HG03135 (cell line): ENCODE measurements at regions not wholly inside any gene's neighbourhood (a gene's known extent, or its start where the extent isn't known, plus 50 kb on each side); places are given as distances from the start of the nearest gene placed in this dataset.

Source experiments
- ATAC-seq: cut with Tn5 transposase; IDR thresholded peaks from one replicate; pipeline ENCODE4 v1.9.1; 2021; ENCODE audit warnings: mild to moderate bottlenecking, moderate library complexity; ENCODE audit not compliant: unreplicated experiment

GRCh38 chr12:18207266-18207665, 54.1 kb upstream of the PIK3C2G start:
- ATAC-seq = no peak

GRCh38 chr12:18206198-18206597, 55.1 kb upstream of the PIK3C2G start:
- no peak for ATAC-seq

GRCh38 chr12:18204053-18204452, 57.3 kb upstream of the PIK3C2G start:
- ATAC-seq = no peak

- ATAC-seq = no peak
These were observed 69.2 kb upstream of the PIK3C2G start for GRCh38 chr12:18192119-18192518.

GRCh38 chr12:18183141-18183540, 78.2 kb upstream of the PIK3C2G start:
- ATAC-seq = no peak

- ATAC-seq = no peak
These were observed 81.6 kb upstream of the RERGL start for GRCh38 chr12:18171571-18171970.

- no peak for ATAC-seq
These were observed 78.0 kb upstream of the RERGL start for GRCh38 chr12:18168016-18168415.

- peak; percentile 34 for ATAC-seq
These were observed 75.9 kb upstream of the RERGL start for GRCh38 chr12:18165889-18166288.

GRCh38 chr12:18165422-18165871, 75.5 kb upstream of the RERGL start:
- peak; percentile 96 for ATAC-seq

GRCh38 chr12:18160901-18161300, 70.9 kb upstream of the RERGL start:
- ATAC-seq = no peak

GRCh38 chr12:18158774-18159557, 69.0 kb upstream of the RERGL start:
- ATAC-seq = no peak

GRCh38 chr12:18153826-18154225, 63.8 kb upstream of the RERGL start:
- ATAC-seq = no peak

- ATAC-seq = no peak
These were observed 61.0 kb upstream of the RERGL start for GRCh38 chr12:18151036-18151435.

- ATAC-seq = no peak
These were observed 59.0 kb upstream of the RERGL start for GRCh38 chr12:18148961-18149360.

GRCh38 chr12:18146363-18146762, 56.4 kb upstream of the RERGL start:
- no peak for ATAC-seq

- no peak for ATAC-seq
These were observed 55.9 kb upstream of the RERGL start for GRCh38 chr12:18145924-18146323.

- ATAC-seq = no peak
These were observed 51.3 kb upstream of the RERGL start for GRCh38 chr12:18141048-18141982.

GRCh38 chr12:18139989-18140596, 50.1 kb upstream of the RERGL start:
- no peak for ATAC-seq
